Tibial nerve (tissue), 3 donors: ENCODE measurements at regions not wholly inside any gene's neighbourhood (a gene's known extent, or its start where the extent isn't known, plus 50 kb on each side); places are given as distances from the start of the nearest gene placed in this dataset.

Experiments used
- CTCF ChIP-seq, 5 experiments: fragments of 200-600 bp in 3 of 5; fragments of 450-650 bp in 2 of 5; sonication (generic) in 3 of 5; IDR thresholded peaks; one replicate each; pipeline ENCODE4 v1.5.1; 2016 to 2019; ENCODE audit warnings: antibody characterized with exemption in 5 of 5, mild to moderate bottlenecking in 3 of 5, moderate library complexity in 2 of 5
- POLR2A ChIP-seq, 2 donors: fragments of 450-650 bp; IDR thresholded peaks; one replicate each; pipeline ENCODE4 v1.6.1; 2017; ENCODE audit warnings: antibody characterized with exemption in 2 of 2, mild to moderate bottlenecking in 2 of 2, moderate library complexity in 2 of 2

- TF ChIP-seq CTCF (IDR thresholded peaks at IDR 0.05) (no peak), POLR2A (IDR thresholded peaks at IDR 0.05) (no peak)
Measured at GRCh38 chr3:164577667-164578210, 500.6 kb downstream of the SI start.
